ENCODE measurements at regions not wholly inside any gene's neighbourhood (a gene's known extent, or its start where the extent isn't known, plus 50 kb on each side); places are given as distances from the start of the nearest gene placed in this dataset.
"Not testable (repeated sequence)": the region's sequence is repeated elsewhere in the genome, so short reads cannot be mapped to it uniquely, and the experiment has no call there.

- DNase-seq, result no peak
These were observed 571.8 kb upstream of the IMPG1 start for GRCh38 chr6:76644231-76644630.

GRCh38 chr6:76639941-76640340 lies 567.5 kb upstream of the IMPG1 start:
- no peak for DNase-seq

DNA sequence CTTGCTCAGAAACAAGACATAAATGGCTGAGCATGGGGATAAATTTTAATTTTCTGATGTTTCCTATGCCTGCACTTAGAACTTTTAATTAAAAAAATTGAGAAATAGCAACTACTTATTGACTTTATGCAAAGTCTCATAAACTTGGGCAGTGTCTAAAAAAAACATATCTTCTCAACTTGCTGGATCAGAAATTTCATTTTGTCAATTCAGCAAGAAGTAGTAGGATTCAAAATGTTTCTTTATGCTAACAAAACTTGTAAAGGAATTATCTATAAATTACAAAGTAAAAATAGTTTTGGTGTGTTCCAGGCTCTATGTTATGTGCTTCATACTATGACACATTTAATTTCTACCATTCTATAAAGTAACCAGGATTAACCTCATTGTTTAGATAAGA lies 562.2 kb upstream of the IMPG1 start:
- no peak for DNase-seq

DNA sequence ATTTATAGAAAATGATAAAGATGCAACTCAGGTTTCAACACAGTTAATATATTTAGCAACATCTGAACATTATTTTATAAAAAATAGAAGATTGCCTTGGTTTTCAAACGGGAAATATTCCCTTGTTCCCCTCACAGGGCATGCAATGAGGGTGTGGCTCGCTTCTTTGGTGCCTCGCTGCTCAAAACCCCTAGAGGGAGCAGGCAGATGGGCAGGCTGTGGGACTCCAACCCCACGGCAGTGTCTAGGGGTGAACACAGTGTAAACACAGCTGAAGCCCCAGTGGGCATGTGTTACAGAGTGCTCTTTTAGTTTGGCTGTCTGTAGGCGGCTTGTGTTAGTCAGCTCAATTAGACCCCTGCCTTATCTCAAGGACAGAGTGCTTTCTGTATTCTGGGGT lies 560.8 kb upstream of the IMPG1 start:
- DNase-seq, result no peak

- no peak for DNase-seq
These were observed 559.2 kb upstream of the IMPG1 start for GRCh38 chr6:76631622-76632021.

- DNase-seq, result no peak
These were observed 542.9 kb upstream of the IMPG1 start for GRCh38 chr6:76615395-76615794.

GRCh38 chr6:76612954-76613353 lies 540.5 kb upstream of the IMPG1 start:
- no peak for DNase-seq

DNA sequence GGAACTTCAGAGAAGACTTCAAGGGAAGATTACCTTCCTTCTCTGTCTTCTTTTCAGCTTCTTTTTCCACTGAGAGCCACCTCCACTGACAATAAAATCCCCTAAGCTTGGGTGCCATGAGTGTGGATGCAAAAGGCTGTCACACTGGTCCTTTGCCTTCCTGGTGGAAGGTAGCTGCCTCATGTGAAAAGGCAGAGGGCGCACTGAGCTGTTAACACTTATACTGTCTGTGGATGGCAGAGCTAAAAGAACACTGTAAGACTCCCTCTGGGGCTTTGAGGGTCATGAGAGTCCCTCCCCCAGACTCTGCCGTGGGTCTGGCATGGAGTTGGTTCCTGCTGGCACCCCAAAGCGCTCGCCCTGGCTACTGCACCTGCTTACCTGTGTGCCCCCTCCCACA lies 536.7 kb upstream of the IMPG1 start:
- DNase-seq, result no peak

GRCh38 chr6:76594109-76594508 lies 521.6 kb upstream of the IMPG1 start:
- no peak for DNase-seq

DNA sequence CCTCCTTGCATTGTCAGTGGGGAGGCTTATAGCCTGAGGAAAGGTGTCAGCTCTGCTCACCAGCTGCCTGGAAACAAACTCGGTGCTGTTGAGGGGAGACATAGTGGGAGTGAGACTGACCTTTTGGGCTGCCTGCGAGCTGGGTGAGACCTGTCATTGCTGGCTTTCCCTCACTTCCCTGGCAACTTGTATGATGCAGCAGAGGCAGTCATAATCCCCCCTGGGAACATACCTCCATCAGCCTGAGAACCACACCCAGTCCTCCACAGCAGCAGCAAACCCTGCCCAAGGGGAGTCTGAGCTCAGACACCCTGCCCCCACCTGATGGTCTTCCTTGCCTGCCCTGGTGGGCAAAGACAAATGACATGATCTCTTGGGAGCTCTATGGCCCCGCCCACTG lies 521.2 kb upstream of the IMPG1 start:
- DNase-seq, result no peak

DNA sequence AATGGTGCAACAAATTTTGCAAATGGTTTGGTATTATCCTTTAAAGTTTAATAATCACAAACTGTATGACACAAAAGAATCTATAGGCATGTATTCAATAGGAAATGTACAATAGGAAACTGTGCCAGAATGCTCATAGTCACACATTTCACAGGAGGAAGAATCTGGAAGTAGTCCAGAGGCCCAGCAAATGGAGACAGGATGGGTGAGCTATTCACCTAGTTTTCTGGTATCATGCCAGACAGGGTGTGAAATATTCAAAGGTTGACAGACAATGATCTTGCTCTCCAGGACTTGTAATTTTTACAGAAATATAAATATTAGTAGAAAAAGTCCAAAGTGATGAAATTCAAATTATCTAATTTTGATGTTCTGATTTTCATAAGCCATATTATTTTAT lies 520.1 kb upstream of the IMPG1 start:
- DNase-seq, result no peak

DNA sequence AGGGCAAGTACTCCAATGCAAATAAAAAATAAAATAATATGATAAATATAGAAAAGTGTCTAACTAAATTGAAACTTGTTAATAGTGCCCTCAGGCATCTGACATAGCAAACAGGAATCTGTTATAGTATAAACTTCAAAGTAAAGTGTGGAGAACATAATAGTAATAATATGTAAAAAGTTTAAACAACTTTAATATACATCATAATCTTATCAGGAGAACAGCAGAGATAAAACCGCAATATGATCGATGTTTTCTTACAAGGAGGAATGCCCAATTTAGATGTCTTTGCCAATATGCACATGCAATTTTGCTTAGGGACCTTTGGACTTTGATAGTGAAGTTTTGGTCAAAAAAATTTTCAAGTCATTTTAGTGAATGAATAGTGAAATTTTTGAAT lies 514.8 kb upstream of the IMPG1 start:
- no peak for DNase-seq

- DNase-seq, result no peak
These were observed 511.7 kb upstream of the IMPG1 start for GRCh38 chr6:76584121-76584520.

DNA sequence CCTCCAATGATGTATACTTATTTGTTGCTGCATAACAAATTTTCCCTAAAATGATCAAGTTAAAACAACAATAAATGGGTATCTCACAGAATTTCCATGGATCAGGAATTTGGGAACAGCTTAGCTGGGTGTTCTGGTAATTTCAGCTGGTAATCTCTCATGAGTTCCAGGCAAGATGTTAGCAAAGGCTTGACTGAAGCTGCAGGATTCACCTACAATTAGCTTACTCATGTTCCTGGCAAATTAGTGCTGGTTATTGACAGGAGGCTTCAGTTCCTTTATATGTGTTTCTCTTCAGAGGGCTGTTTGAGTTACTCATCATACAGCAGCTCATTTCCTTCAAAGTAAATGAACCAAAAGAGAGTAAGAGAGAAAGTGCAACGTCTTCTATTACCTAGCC lies 506.3 kb upstream of the IMPG1 start:
- DNase-seq, result no peak

DNA sequence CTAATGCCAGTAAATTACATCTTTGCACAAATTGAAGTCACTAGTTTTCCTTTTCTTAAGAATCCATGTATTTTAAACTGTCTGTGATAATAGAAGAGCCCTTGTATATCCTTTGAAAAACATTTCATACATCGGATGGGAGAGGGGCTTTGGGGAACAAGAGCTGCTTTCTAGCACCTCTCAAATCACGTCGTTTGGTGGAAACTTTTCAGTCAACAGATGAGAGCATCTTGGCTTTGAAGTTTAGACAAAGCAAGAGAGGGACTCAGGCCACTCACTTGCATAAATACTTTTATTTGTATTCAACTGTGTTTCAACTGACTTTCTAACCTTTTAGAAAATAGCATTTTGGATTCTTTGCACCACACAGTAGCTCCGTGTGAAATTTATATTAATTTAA lies 502.3 kb upstream of the IMPG1 start:
- no peak for DNase-seq

DNA sequence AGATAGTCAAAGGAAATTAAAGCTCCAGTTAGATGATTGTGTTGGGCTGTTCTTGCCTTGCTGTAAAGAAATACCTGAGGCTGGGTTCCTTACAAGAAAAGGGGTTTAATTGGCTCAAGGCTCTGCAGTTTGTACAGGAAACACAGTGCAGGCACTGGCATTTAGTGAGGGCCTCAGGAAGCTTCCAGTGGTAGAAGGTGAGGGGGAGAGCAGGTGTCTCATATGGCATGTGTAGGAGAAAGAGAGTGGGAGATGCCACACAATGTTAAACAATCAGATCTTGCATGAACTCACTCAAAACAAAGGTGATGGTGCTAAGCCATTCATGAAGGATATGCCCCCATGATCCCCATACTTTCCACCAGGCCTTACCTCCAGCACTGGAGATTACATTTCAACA lies 493.5 kb upstream of the IMPG1 start:
- DNase-seq, result no peak

GRCh38 chr6:76562371-76562770 lies 489.9 kb upstream of the IMPG1 start:
- not testable (repeated sequence) for DNase-seq

DNA sequence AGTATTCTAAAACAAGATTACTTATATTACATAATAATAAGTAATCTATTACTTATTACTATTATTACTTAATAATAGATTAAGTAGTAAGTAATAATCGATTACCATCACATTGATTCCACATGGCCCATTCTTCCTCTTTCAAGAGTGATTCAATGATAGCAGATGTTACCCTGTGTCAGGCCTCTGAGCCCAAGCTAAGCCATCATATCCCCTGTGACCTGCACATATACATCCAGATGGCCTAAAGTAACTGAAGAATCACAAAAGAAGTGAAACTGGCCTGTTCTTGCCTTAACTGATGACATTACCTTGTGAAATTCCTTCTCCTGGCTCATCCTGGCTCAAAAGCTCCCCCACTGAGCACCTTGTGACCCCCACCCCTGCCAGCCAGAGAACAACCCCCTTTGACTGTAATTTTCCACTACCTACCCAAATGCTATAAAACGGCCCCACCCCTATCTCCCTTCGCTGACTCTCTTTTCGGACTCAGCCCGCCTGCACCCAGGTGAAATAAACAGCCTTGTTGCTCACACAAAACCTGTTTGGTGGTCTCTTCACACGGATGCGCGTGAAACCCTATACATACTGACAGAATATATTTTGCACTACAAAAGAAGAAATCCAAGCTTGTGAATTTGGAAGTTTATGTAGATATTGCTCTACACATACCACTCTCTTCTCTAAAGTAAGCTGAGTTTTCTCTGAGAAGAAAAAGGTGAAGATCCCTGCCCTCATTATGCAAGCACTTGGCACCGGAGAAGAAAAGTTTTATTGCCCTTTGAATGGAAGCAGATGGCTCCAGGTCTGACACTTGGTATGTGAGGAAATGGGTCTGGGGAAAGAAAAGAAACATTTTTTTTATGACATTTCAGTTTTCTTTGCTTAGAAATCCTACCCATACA lies 488.6 kb upstream of the IMPG1 start:
- not testable (repeated sequence) for DNase-seq

- DNase-seq, result no peak
These were observed 480.8 kb upstream of the IMPG1 start for GRCh38 chr6:76553256-76553655.

DNA sequence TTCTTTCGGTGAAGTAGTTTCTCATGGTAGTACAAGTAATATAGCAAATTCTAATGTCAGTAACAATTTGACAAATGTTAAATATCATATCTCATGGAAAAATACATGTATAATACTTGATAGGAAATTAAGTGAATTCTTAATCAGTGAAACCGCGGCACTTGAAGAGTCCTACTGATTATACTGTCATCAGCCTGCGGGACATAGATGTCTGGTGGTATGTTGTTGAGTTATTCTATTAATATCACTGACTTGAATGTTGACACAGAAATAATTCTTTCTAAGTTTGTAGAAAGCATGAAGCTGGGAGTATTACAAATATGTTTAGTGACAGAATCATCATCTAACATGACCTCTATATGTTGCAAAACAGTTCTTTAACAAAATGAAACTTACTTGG lies 479.8 kb upstream of the IMPG1 start:
- no peak for DNase-seq

DNA sequence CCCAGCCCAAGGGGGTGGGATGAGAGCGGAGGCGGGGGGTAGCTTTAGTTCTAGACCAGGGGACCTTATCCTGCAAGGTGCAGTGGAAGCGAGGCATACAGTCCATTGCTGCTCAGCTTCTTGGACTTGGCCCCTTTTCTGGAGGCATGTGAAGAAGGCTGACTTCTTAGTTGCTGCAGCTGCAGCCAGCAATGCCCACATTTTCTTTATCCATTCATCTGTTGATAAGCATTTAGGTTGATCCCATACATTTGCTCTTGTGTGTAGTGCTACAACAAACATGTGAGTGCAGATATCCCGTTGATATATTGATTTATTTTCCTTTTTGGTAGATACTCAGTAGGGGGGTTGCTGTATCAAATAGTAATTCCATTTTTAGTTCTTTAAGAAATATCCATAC lies 461.2 kb upstream of the IMPG1 start:
- no peak for DNase-seq

DNA sequence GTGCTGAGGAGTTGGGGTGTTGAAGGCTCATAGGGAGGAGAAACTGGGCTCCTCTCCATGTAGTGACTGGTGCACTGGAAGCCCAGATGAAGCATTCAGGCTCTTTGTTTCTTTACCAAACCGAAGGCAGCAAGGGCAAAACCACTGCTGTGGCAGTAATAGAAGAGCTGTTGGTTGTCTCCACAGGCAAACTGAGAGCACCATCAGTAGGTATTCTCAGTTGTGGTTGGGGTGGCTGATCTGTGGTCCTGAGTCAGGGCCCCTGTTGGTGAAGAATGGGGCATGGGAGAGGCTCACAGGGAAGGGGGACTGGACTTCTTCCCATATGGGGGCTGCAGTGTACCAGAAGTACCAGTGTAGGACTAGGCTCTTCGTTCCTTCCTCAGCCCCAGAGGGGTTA lies 460.2 kb upstream of the IMPG1 start:
- no peak for DNase-seq

- DNase-seq, result no peak
These were observed 446.0 kb upstream of the IMPG1 start for GRCh38 chr6:76518443-76518842.

DNA sequence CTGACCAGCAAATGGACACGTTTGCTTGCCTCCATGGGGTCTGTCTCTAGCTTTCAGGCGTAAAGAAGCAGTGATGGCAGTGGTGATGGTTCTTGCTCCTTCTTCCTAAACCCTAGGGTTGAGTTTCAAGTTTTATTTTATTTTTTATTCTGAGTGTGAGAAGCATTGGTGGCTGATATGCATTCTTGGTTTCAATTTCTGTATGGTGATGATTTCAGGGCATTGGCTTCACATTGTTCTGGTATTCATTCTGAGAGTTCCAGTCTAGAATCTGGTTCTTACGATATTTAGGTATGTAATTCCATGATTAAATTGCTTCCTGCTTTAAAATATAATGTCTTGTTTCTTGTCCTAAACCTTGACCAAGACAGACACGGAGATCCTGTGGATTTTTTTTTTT lies 444.5 kb upstream of the IMPG1 start:
- no peak for DNase-seq

- DNase-seq, result no peak
These were observed 438.0 kb upstream of the IMPG1 start for GRCh38 chr6:76510489-76510888.

All from inflammatory macrophage (primary cell).